ENCODE measurements at regions not wholly inside any gene's neighbourhood (a gene's known extent, or its start where the extent isn't known, plus 50 kb on each side); places are given as distances from the start of the nearest gene placed in this dataset.

GRCh38 chr16:85259832-85260167 is 147.5 kb upstream of the CIBAR2 start:
- H3K4me3 ChIP-seq (ENCODE audit: low read depth, low read length) = no peak overlapping the region
- TF ChIP-seq CTCF (IDR thresholded peaks at IDR 0.05; ENCODE audit: low read depth, low read length) = no peak
- in situ Hi-C loops (cut with HindIII; ENCODE audit: low sequenced_read_pairs) = no loop called here
- no peak for DNase-seq (ENCODE audit: low read depth, low spot score)

GRCh38 chr16:85261204-85261603 is 148.9 kb upstream of the CIBAR2 start:
- DNase-seq (ENCODE audit: low read depth, low spot score) = no peak
- H3K4me3 ChIP-seq (ENCODE audit: low read depth, low read length) = no peak overlapping the region
- in situ Hi-C loops (cut with HindIII; ENCODE audit: low sequenced_read_pairs) = no loop called here
- TF ChIP-seq CTCF (IDR thresholded peaks at IDR 0.05; ENCODE audit: low read depth, low read length) = no peak

- no peak for DNase-seq (ENCODE audit: low read depth, low spot score)
- H3K4me3 ChIP-seq (ENCODE audit: low read depth, low read length) = no peak overlapping the region
- in situ Hi-C loops (cut with HindIII; ENCODE audit: low sequenced_read_pairs) = no loop called here
- no peak for TF ChIP-seq CTCF (IDR thresholded peaks at IDR 0.05; ENCODE audit: low read depth, low read length)
These were observed 149.6 kb upstream of the CIBAR2 start for GRCh38 chr16:85261657-85262557.

- in situ Hi-C loops (cut with HindIII; ENCODE audit: low sequenced_read_pairs) = no loop called here
- DNase-seq (ENCODE audit: low read depth, low spot score) = no peak
- no peak overlapping the region for H3K4me3 ChIP-seq (ENCODE audit: low read depth, low read length)
- TF ChIP-seq CTCF (IDR thresholded peaks at IDR 0.05; ENCODE audit: low read depth, low read length) = no peak
These were observed 150.4 kb upstream of the CIBAR2 start for GRCh38 chr16:85262558-85263238.

GRCh38 chr16:85263239-85263585 is 150.9 kb upstream of the CIBAR2 start:
- in situ Hi-C loops (cut with HindIII; ENCODE audit: low sequenced_read_pairs) = no loop called here
- TF ChIP-seq CTCF (IDR thresholded peaks at IDR 0.05; ENCODE audit: low read depth, low read length) = no peak
- H3K4me3 ChIP-seq (ENCODE audit: low read depth, low read length) = no peak overlapping the region
- no peak for DNase-seq (ENCODE audit: low read depth, low spot score)

GRCh38 chr16:85264752-85265151 is 152.5 kb upstream of the CIBAR2 start:
- no peak for TF ChIP-seq CTCF (IDR thresholded peaks at IDR 0.05; ENCODE audit: low read depth, low read length)
- in situ Hi-C loops (cut with HindIII; ENCODE audit: low sequenced_read_pairs) = no loop called here
- DNase-seq (ENCODE audit: low read depth, low spot score) = no peak
- no peak overlapping the region for H3K4me3 ChIP-seq (ENCODE audit: low read depth, low read length)

All from astrocyte of the spinal cord (primary cell).